ENCODE measurements at regions not wholly inside any gene's neighbourhood (a gene's known extent, or its start where the extent isn't known, plus 50 kb on each side); places are given as distances from the start of the nearest gene placed in this dataset.

- DNase-seq = no peak
Observed at GRCh38 chr2:16870491-16871076, 204.9 kb upstream of the CYRIA start.

- DNase-seq = no peak
Observed at GRCh38 chr2:16869711-16870110, 204.1 kb upstream of the CYRIA start.

- no peak for DNase-seq
Observed at GRCh38 chr2:16862471-16862870, 196.8 kb upstream of the CYRIA start.

GRCh38 chr2:16861530-16861929 is 195.9 kb upstream of the CYRIA start:
- DNase-seq = no peak

GRCh38 chr2:16861111-16861510 is 195.5 kb upstream of the CYRIA start:
- DNase-seq = no peak

GRCh38 chr2:16860627-16861026 is 195.0 kb upstream of the CYRIA start:
- DNase-seq = no peak

GRCh38 chr2:16855183-16855582 is 189.5 kb upstream of the CYRIA start:
- no peak for DNase-seq

GRCh38 chr2:16853088-16853487 is 187.5 kb upstream of the CYRIA start:
- DNase-seq = no peak

- no peak for DNase-seq
Observed at GRCh38 chr2:16852651-16853050, 187.0 kb upstream of the CYRIA start.

- no peak for DNase-seq
Observed at GRCh38 chr2:16851126-16851525, 185.5 kb upstream of the CYRIA start.

- DNase-seq = no peak
Observed at GRCh38 chr2:16840496-16841172, 175.0 kb upstream of the CYRIA start.

- DNase-seq = no peak
Observed at GRCh38 chr2:16832910-16833309, 167.3 kb upstream of the CYRIA start.

GRCh38 chr2:16828828-16829160 is 163.2 kb upstream of the CYRIA start:
- DNase-seq = no peak

GRCh38 chr2:16828044-16828827 is 162.6 kb upstream of the CYRIA start:
- no peak for DNase-seq

GRCh38 chr2:16824472-16824871 is 158.8 kb upstream of the CYRIA start:
- DNase-seq = no peak

- DNase-seq = no peak
Observed at GRCh38 chr2:16821692-16822091, 156.1 kb upstream of the CYRIA start.

GRCh38 chr2:16818203-16818556 is 152.5 kb upstream of the CYRIA start:
- DNase-seq = no peak

- no peak for DNase-seq
Observed at GRCh38 chr2:16817305-16818202, 151.9 kb upstream of the CYRIA start.

GRCh38 chr2:16816522-16816921 is 150.9 kb upstream of the CYRIA start:
- DNase-seq = no peak

- no peak for DNase-seq
Observed at GRCh38 chr2:16816016-16816415, 150.4 kb upstream of the CYRIA start.

GRCh38 chr2:16813593-16813992 is 148.0 kb upstream of the CYRIA start:
- no peak for DNase-seq

GRCh38 chr2:16798472-16798871 is 132.8 kb upstream of the CYRIA start:
- no peak for DNase-seq

- no peak for DNase-seq
Observed at GRCh38 chr2:16791496-16791895, 125.9 kb upstream of the CYRIA start.

Data from dermis blood vessel endothelial cell (primary cell).